Naive thymus-derived CD4-positive, alpha-beta T cell (primary cell): ENCODE measurements at regions not wholly inside any gene's neighbourhood (a gene's known extent, or its start where the extent isn't known, plus 50 kb on each side); places are given as distances from the start of the nearest gene placed in this dataset.
A peak's percentile ranks its signal among the peaks of the same experiment; 100 is the strongest.
"Not testable (repeated sequence)": the region's sequence is repeated elsewhere in the genome, so short reads cannot be mapped to it uniquely, and the experiment has no call there.

Experiments used
- ATAC-seq: fragments of 150-1000 bp; cut with Tn5 transposase; 2 replicates; pipeline ENCODE4 v1.10.0; 2021; ENCODE audit warnings: mild to moderate bottlenecking, moderate library complexity
- CTCF ChIA-PET: fragments of 350-600 bp; sonication (Branson Sonifier 250); formaldehyde crosslinking; loops from one replicate; lab custom pipeline; 2021; ENCODE audit warnings: antibody characterized with exemption; lab: Charles Lee
- POLR2A ChIA-PET: fragments of 350-600 bp; sonication (Branson Sonifier 250); formaldehyde crosslinking; loops from one replicate; lab custom pipeline; 2021; ENCODE audit warnings: antibody characterized with exemption, inconsistent platforms; lab: Charles Lee
- DNase-seq, 9 donors: peaks; one replicate each; pipeline versions ENCODE4 v3.0.0 to v3.0.0-alpha.2; 2020 to 2022; ENCODE audit warnings: mixed read lengths in 1 of 9
- H3K27ac ChIP-seq: one replicate; pipeline ENCODE4 v1.7.0; 2013; ENCODE audit warnings: mild to moderate bottlenecking, low read depth, low read length, moderate library complexity
- H3K27me3 ChIP-seq, 2 donors: one replicate each; pipeline ENCODE4 v1.7.0; 2013; ENCODE audit warnings: low read length in 2 of 2, mild to moderate bottlenecking in 2 of 2, moderate library complexity in 2 of 2; ENCODE audit not compliant: control insufficient read depth in 2 of 2, insufficient read depth in 2 of 2
- H3K36me3 ChIP-seq, 3 experiments: 1 replicate in 2 of 3; 2 replicates in 1 of 3; pipeline ENCODE4 v1.7.0; 2013; ENCODE audit warnings: low read length in 3 of 3, mild to moderate bottlenecking in 3 of 3, moderate library complexity in 1 of 3; ENCODE audit not compliant: insufficient read depth in 3 of 3, control insufficient read depth in 2 of 3
- H3K4me1 ChIP-seq, 2 donors: one replicate each; pipeline ENCODE4 v1.7.0; 2013; ENCODE audit warnings: low read length in 2 of 2, mild to moderate bottlenecking in 2 of 2, moderate library complexity in 1 of 2; ENCODE audit not compliant: control insufficient read depth in 2 of 2, insufficient read depth in 2 of 2
- H3K4me3 ChIP-seq: 2 replicates; pipeline ENCODE4 v1.7.0; 2013; ENCODE audit warnings: mild to moderate bottlenecking, low read length
- H3K9me3 ChIP-seq, 3 experiments: 1 replicate in 2 of 3; 2 replicates in 1 of 3; pipeline ENCODE4 v1.7.0; 2013; ENCODE audit warnings: low read length in 3 of 3; ENCODE audit not compliant: control insufficient read depth in 2 of 3
- H3K27ac Mint-ChIP-seq, 9 donors: one replicate each; pipeline ENCODE4 v1.8.0; 2020 to 2022; ENCODE audit warnings: mixed read lengths in 9 of 9, mild to moderate bottlenecking in 8 of 9, moderate library complexity in 5 of 9, inconsistent platforms in 2 of 9
- H3K27me3 Mint-ChIP-seq, 5 donors: one replicate each; pipeline ENCODE4 v1.8.0; 2021 to 2022; ENCODE audit warnings: mixed read lengths in 5 of 5, mild to moderate bottlenecking in 1 of 5
- H3K36me3 Mint-ChIP-seq, 5 donors: one replicate each; pipeline ENCODE4 v1.8.0; 2020 to 2022; ENCODE audit warnings: mixed read lengths in 5 of 5, mild to moderate bottlenecking in 3 of 5, inconsistent platforms in 1 of 5
- H3K4me1 Mint-ChIP-seq, 7 donors: one replicate each; pipeline ENCODE4 v1.8.0; 2020 to 2022; ENCODE audit warnings: mixed read lengths in 7 of 7, mild to moderate bottlenecking in 3 of 7, inconsistent platforms in 1 of 7
- H3K4me3 Mint-ChIP-seq, 10 donors: one replicate each; pipeline ENCODE4 v1.8.0; 2020 to 2022; ENCODE audit warnings: mild to moderate bottlenecking in 10 of 10, mixed read lengths in 10 of 10, moderate library complexity in 6 of 10, inconsistent platforms in 2 of 10
- H3K9me3 Mint-ChIP-seq, 11 donors: one replicate each; pipeline ENCODE4 v1.8.0; 2020 to 2022; ENCODE audit warnings: mixed read lengths in 11 of 11, mild to moderate bottlenecking in 4 of 11, inconsistent platforms in 1 of 11, moderate library complexity in 1 of 11
- intact Hi-C, 2 donors: fragments of 100-400 bp; cut with micrococcal nuclease; formaldehyde crosslinking; loops; one replicate each; pipeline ENCODE4 v1.15.1; 2023

DNA sequence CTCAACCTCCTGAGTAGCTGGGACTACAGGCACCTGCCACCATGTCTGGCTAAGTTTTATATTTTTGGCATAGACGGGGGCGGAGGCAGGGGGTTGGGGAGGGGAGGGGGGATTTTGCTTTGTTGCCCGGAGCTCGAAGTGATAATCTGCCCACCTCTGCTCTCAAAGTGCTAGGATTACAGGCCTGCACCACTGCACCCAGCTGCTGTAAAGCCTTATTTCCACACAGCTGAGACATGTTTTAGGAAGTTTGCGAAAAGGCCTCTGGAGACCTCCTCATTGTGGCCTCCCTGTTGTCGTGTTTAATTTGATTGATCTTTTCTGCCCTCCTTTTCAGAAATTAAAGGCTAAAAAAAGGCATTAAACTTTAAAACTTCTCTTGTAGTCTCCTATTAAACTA lies 96.2 kb upstream of the VKORC1L1 start:
- ATAC-seq, H3K4me3 ChIP-seq, CTCF ChIA-PET, H3K27me3 ChIP-seq, H3K4me3 Mint-ChIP-seq, H3K27ac ChIP-seq, H3K36me3 Mint-ChIP-seq, H3K4me1 ChIP-seq, H3K27ac Mint-ChIP-seq, H3K27me3 Mint-ChIP-seq, POLR2A ChIA-PET, H3K36me3 ChIP-seq, intact Hi-C loops, H3K4me1 Mint-ChIP-seq, H3K9me3 ChIP-seq, DNase-seq, H3K9me3 Mint-ChIP-seq: not testable (repeated sequence)

DNA sequence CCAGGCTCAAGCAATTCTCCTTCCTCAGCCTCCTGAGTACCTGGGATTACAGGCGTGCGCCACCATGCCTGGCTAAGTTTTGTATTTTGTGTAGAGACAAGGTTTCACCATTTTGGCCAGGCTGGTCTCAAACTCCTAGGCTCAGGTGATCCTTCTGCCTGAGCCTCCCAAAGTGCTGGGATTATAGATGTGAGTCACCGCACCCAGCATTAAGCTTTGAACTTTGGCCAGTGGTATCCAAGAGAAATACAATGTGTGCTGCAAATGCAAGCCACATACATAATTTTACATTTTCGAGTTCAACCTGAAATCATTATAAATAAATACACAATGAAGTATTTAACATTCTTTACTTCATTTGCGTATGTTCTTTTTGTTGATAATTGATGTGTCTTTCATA lies 82.9 kb upstream of the VKORC1L1 start:
- CTCF ChIA-PET, H3K36me3 ChIP-seq, ATAC-seq, H3K4me3 Mint-ChIP-seq, intact Hi-C loops, POLR2A ChIA-PET, H3K27ac Mint-ChIP-seq, H3K9me3 Mint-ChIP-seq, H3K4me1 ChIP-seq, H3K27me3 Mint-ChIP-seq, H3K9me3 ChIP-seq, DNase-seq, H3K4me3 ChIP-seq, H3K27ac ChIP-seq, H3K27me3 ChIP-seq, H3K4me1 Mint-ChIP-seq: not testable (repeated sequence)
- H3K36me3 Mint-ChIP-seq, result peaks cover 0 to 14% (median 0%) of the 10 kb centered on the region in 5 donors

DNA sequence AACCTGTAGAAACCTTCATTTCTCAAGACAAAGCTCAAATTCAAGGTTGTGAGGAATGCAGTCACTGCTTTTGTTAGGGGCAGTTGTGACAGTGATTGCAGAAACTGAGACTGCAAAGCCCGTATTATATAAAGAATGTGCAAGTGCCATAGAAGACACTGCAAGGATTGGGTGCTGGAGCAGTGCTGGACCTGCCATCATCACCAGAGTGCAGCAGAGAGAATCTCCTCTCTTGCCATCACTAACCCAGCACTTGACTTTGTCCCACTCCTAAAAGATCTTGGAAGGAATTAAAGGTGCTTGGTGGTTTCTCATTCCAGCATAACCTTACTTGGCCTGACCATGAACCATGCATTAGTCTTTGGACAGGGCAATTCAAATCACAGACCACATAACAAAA lies 81.1 kb upstream of the VKORC1L1 start:
- H3K27ac ChIP-seq, H3K27ac Mint-ChIP-seq, H3K27me3 Mint-ChIP-seq, CTCF ChIA-PET, H3K27me3 ChIP-seq, ATAC-seq, H3K36me3 ChIP-seq, POLR2A ChIA-PET, H3K4me1 ChIP-seq, DNase-seq, H3K9me3 Mint-ChIP-seq, H3K4me3 Mint-ChIP-seq, intact Hi-C loops, H3K4me1 Mint-ChIP-seq, H3K4me3 ChIP-seq, H3K9me3 ChIP-seq: not testable (repeated sequence)
- H3K36me3 Mint-ChIP-seq, result peaks cover 0 to 19% (median 4%) of the 10 kb centered on the region in 5 donors

DNA sequence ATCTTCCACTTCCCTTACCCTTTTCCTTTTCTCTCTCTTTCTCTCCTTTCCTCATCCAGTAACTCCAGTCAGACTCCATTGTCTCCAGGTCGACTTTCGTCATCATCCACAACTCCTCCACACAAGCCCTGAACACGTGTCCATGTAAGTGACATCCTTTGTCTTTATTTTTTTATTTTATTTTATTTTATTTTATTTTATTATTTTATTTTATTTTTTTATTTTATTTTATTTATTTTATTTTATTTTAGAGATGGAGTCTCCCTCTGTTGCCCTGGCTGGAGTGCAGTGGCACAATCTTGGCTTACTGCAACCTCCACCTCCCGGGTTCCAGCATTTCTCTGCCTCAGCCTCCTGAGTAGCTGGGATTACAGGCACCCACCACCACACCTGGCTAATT lies 80.1 kb upstream of the VKORC1L1 start:
- H3K27me3 ChIP-seq, H3K27ac ChIP-seq, H3K27me3 Mint-ChIP-seq, H3K4me3 Mint-ChIP-seq, POLR2A ChIA-PET, DNase-seq, H3K4me3 ChIP-seq, intact Hi-C loops, H3K9me3 Mint-ChIP-seq, CTCF ChIA-PET, H3K36me3 ChIP-seq, H3K4me1 ChIP-seq, H3K9me3 ChIP-seq, H3K4me1 Mint-ChIP-seq, ATAC-seq: not testable (repeated sequence)
- Mint-ChIP-seq H3K36me3 (peaks cover 0 to 14% (median 4%) of the 10 kb centered on the region in 5 donors), H3K27ac (peak overlapping the region in 1 of 9 donors; percentile 60)

DNA sequence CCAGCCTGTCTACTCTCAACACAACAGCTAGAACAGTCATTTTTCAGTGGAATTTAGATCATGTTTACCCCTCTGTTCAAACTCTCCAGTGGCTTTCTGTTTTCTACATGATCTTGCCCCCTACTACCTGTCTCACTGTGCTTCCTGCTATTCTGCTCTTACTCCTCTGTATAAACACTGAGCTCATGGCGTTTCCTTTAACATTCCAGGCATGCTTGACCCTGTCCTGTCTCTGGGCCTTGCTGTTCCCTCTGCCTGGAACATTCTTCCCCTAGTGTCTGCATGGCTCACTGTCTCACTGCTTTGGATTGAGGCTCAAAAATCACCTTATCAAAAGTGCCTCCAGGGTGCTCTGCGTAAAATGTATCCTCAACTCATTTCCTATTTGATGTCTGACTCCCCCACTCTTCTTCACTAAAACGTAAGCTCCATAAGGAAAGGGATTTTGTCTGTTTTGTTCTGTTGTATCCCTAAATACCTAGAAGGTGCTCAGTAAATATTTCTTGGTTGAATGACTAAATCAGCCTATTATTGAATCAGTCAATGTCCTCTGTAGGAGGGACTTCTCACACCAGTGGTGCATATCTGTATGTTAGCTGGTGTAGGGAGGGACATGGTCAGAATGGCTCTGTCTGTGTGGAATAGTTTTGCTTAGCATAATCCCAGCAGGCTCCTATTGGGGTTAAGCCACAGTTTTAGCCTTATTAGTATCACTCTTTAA lies 78.0 kb upstream of the VKORC1L1 start:
- H3K27ac Mint-ChIP-seq, H3K27me3 Mint-ChIP-seq, H3K9me3 Mint-ChIP-seq, H3K4me3 ChIP-seq, H3K9me3 ChIP-seq, H3K36me3 ChIP-seq, ATAC-seq, H3K27ac ChIP-seq, POLR2A ChIA-PET, CTCF ChIA-PET, H3K27me3 ChIP-seq, DNase-seq, H3K4me3 Mint-ChIP-seq, H3K4me1 ChIP-seq, intact Hi-C loops: not testable (repeated sequence)
- Mint-ChIP-seq H3K4me1 (peaks cover 0 to 15% (median 0%) of the 10 kb centered on the region in 7 donors), H3K36me3 (peaks cover 0 to 15% (median 4%) of the 10 kb centered on the region in 5 donors)

DNA sequence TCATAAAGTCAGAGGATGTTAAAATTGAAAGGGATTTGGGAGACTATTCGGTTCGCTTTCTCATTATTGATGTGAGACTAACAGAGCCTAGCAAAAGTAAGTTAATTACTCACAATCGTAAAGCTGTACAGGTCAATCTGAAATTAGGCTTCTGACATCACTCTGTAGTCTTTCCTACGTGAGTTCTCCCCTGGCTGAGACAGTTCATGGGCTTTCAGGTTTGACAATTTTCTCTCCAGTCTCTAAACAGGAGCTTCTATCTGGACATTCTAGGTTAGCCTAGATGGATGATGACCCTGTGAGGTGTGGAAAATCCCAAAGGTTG lies 77.5 kb upstream of the VKORC1L1 start:
- POLR2A ChIA-PET, CTCF ChIA-PET, intact Hi-C loops: not testable (repeated sequence)

DNA sequence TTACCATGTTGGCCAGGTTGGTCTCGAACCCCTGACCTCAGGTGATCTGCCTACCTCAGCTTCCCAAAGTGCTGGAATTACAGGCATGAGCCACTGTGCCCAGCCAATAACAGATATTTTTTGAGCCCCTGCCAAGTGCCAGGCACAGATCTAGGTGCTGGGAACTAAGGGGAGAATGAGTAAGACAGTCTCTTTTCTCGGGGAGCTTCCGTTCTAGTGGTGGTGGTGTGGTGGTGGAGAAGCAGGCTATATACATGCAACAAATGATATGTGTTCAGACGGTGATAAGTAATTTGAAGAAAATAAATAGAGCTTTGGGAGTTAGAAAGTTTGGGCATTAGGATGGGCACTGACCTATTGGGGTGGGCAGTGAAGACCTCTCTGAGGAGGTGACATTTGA lies 76.7 kb upstream of the VKORC1L1 start:
- intact Hi-C loops, result no loop called here
- H3K27me3 Mint-ChIP-seq, result no peaks in the 10 kb centered on the region

More for the DNA sequence above, 77.5 kb upstream of the VKORC1L1 start:
- not testable (repeated sequence) for ATAC-seq, H3K27me3 ChIP-seq, H3K9me3 Mint-ChIP-seq, H3K36me3 ChIP-seq, H3K27ac Mint-ChIP-seq, H3K4me3 ChIP-seq, H3K4me1 ChIP-seq, H3K9me3 ChIP-seq, H3K4me3 Mint-ChIP-seq, DNase-seq, H3K27ac ChIP-seq, H3K27me3 Mint-ChIP-seq
- H3K4me1 Mint-ChIP-seq, result peaks cover 0 to 15% (median 0%) of the 10 kb centered on the region in 7 donors
- H3K36me3 Mint-ChIP-seq, result peaks cover 0 to 15% (median 4%) of the 10 kb centered on the region in 5 donors

More for the DNA sequence above, 76.7 kb upstream of the VKORC1L1 start:
- Histone ChIP-seq H3K4me3 (no peak overlapping the region), H3K9me3 (no peaks in the 10 kb centered on the region), H3K27ac (no peak overlapping the region), H3K27me3 (no peaks in the 10 kb centered on the region), H3K4me1 (no peaks in the 10 kb centered on the region), H3K36me3 (no peaks in the 10 kb centered on the region)
- no peak for DNase-seq
- CTCF ChIA-PET, result interaction anchor here (0.5 kb wide), 1 partner anchor 119 kb away, joined by 5 read pairs; no protein-coding TSS in a partner anchor
- Mint-ChIP-seq H3K4me3 (no peak overlapping the region), H3K9me3 (peaks cover 0 to 3% (median 0%) of the 10 kb centered on the region in 11 donors), H3K27ac (no peak overlapping the region), H3K36me3 (peaks cover 0 to 12% (median 4%) of the 10 kb centered on the region in 5 donors), H3K4me1 (peaks cover 0 to 15% (median 0%) of the 10 kb centered on the region in 7 donors)
- no peak for ATAC-seq
- POLR2A ChIA-PET, result no interaction called here
